Fibroblast of lung (primary cell): ENCODE measurements at regions not wholly inside any gene's neighbourhood (a gene's known extent, or its start where the extent isn't known, plus 50 kb on each side); places are given as distances from the start of the nearest gene placed in this dataset.

ENCODE experiments used
- DNase-seq, 2 donors: peaks; one replicate each; pipeline versions ENCODE4 v3.0.0 to v3.0.0-alpha.2; 2010; ENCODE audit warnings: low read depth in 2 of 2
- H2AFZ ChIP-seq: 2 replicates; pipeline ENCODE4 v1.5.1; 2012; ENCODE audit warnings: low read length, control low read depth, inconsistent platforms
- H3K27ac ChIP-seq: 2 replicates; pipeline ENCODE4 v1.5.1; 2011; ENCODE audit warnings: low read length, control low read depth; ENCODE audit not compliant: insufficient read depth
- H3K27me3 ChIP-seq: 2 replicates; pipeline ENCODE4 v1.5.1; 2011; ENCODE audit warnings: mild to moderate bottlenecking, low read length; ENCODE audit not compliant: control insufficient read depth, insufficient read depth
- H3K36me3 ChIP-seq: 2 replicates; pipeline ENCODE4 v1.5.1; 2011; ENCODE audit warnings: low read length; ENCODE audit not compliant: control insufficient read depth, insufficient read depth
- H3K4me1 ChIP-seq: 2 replicates; pipeline ENCODE4 v1.5.1; 2011; ENCODE audit warnings: low read length; ENCODE audit not compliant: control insufficient read depth, insufficient read depth; ENCODE audit errors: extremely low read depth
- H3K4me2 ChIP-seq: 2 replicates; pipeline ENCODE4 v1.5.1; 2011; ENCODE audit warnings: low read length, control low read depth; ENCODE audit not compliant: insufficient read depth; ENCODE audit errors: extremely low read depth
- H3K4me3 ChIP-seq, 4 experiments: fragments of 200-600 bp in 1 of 4; sonication (generic) in 1 of 4; replicated peaks in 1 of 4; 2 replicates each; pipeline ENCODE4 v1.5.1; 2011 to 2016; ENCODE audit warnings: low read length in 4 of 4, low read depth in 3 of 4, mild to moderate bottlenecking in 3 of 4, control low read depth in 2 of 4, inconsistent platforms in 1 of 4, mixed read lengths in 1 of 4; ENCODE audit not compliant: insufficient read depth in 1 of 4; ENCODE audit errors: control extremely low read depth in 1 of 4
- H3K79me2 ChIP-seq: 2 replicates; pipeline ENCODE4 v1.5.1; 2012; ENCODE audit warnings: mild to moderate bottlenecking, low read length, inconsistent platforms; ENCODE audit not compliant: control insufficient read depth, insufficient read depth
- H3K9ac ChIP-seq: 2 replicates; pipeline ENCODE4 v1.5.1; 2011; ENCODE audit warnings: mild to moderate bottlenecking, low read length, control low read depth; ENCODE audit not compliant: insufficient read depth
- H3K9me3 ChIP-seq: 2 replicates; pipeline ENCODE4 v1.5.1; 2012; ENCODE audit warnings: low read depth, low read length; ENCODE audit not compliant: control insufficient read depth, insufficient read depth
- H4K20me1 ChIP-seq: 2 replicates; pipeline ENCODE4 v1.5.1; 2011; ENCODE audit warnings: low read length; ENCODE audit not compliant: control insufficient read depth, insufficient read depth; ENCODE audit errors: extremely low read depth
- EZH2 ChIP-seq: IDR thresholded peaks from 2 replicates; pipeline ENCODE4 v1.5.1; 2012; ENCODE audit warnings: low read length, control low read depth, mild to moderate bottlenecking; ENCODE audit errors: missing control alignments
- TF ChIP-seq, protein P1 (sequence below), 2 donors: IDR thresholded peaks in 1 of 2; conservative IDR thresholded peaks in 1 of 2; 1 replicate in 1 of 2; 2 replicates in 1 of 2; pipeline ENCODE4 v1.5.1; 2011 to 2012; ENCODE audit warnings: low read length in 2 of 2, control low read depth in 1 of 2, inconsistent platforms in 1 of 2, low read depth in 1 of 2, mild to moderate bottlenecking in 1 of 2

DNA sequence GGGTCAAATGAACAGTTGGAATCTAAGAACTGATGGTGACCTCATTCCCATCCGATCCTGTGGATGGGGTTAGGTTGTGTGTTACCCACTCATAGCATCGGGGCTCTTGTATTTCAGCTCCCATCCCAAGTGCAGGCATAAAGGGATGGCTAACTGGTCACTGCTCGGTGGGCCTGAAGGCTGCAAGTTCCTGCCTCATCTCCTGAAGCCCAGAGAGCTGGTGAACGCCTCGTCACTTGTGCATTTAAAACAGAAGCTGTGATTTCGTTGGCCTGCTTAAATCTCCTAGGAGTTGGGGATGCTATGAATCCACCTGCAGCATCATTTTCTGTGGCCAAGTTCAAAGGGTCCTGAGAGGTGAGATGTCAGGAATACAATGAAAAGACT, 477.0 kb downstream of the TBC1D22A start:
- Histone ChIP-seq H3K4me2 (no peak overlapping the region), H3K9ac (no peak overlapping the region), H3K36me3 (no peaks in the 10 kb centered on the region), H3K27ac (no peak overlapping the region), H3K4me3 (no peak overlapping the region), H3K27me3 (no peaks in the 10 kb centered on the region), H3K79me2 (no peaks in the 10 kb centered on the region), H2AFZ (no peak overlapping the region), H3K9me3 (no peaks in the 10 kb centered on the region), H3K4me1 (no peaks in the 10 kb centered on the region), H4K20me1 (no peaks in the 10 kb centered on the region)
- DNase-seq: no peak
- no peak for TF ChIP-seq EZH2
- TF ChIP-seq, protein P1, sequence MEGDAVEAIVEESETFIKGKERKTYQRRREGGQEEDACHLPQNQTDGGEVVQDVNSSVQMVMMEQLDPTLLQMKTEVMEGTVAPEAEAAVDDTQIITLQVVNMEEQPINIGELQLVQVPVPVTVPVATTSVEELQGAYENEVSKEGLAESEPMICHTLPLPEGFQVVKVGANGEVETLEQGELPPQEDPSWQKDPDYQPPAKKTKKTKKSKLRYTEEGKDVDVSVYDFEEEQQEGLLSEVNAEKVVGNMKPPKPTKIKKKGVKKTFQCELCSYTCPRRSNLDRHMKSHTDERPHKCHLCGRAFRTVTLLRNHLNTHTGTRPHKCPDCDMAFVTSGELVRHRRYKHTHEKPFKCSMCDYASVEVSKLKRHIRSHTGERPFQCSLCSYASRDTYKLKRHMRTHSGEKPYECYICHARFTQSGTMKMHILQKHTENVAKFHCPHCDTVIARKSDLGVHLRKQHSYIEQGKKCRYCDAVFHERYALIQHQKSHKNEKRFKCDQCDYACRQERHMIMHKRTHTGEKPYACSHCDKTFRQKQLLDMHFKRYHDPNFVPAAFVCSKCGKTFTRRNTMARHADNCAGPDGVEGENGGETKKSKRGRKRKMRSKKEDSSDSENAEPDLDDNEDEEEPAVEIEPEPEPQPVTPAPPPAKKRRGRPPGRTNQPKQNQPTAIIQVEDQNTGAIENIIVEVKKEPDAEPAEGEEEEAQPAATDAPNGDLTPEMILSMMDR (conservative IDR thresholded peaks at IDR 0.05 in 1 of 2, IDR thresholded peaks at IDR 0.05 in 1 of 2; ENCODE audit: low read depth in 1 of 2, low read length in 2 of 2): no peak

DNA sequence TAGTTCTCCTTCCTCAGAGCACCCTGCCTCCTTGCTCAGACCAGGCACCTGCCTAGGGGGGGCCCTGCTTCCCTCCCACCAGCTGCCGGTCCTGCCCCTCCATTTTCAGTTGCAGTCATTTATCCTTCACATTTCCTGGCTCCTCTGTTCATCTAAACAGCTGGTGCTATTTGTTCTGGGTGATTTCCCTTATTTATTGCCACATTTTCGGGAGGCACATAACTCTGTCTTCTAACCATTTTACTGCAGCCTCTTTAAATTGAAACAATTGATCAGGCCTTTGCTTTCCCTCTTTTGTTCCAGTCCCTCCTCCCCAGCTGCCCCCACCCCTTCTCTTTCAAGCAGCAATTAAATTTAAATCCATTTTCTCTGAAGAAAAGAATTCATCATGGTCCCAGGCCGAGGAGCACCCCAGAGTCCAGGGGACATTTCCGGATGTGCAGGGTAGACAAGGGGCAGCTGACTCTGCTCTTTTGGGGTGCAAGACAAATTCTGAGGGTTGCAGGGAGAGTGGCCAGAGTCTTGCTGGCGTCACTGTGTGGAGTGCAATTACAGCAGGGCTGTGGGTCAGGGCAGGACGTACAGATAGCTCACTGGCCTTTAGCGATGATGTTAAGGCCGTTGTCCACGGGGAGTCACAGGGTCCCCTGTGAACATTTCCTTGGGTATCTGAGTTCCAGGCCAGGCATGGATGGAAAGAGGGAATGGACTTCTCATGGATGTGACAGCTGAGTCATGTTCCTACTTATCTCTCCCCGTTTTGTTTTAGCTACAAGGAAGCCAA, 476.4 kb downstream of the TBC1D22A start:
- H3K4me2 ChIP-seq: no peak overlapping the region
- H3K36me3 ChIP-seq: no peaks in the 10 kb centered on the region
- H3K9me3 ChIP-seq: no peaks in the 10 kb centered on the region
- no peaks in the 10 kb centered on the region for H3K79me2 ChIP-seq
- H3K27me3 ChIP-seq: no peaks in the 10 kb centered on the region
- no peak overlapping the region for H2AFZ ChIP-seq
- no peak overlapping the region for H3K9ac ChIP-seq
- TF ChIP-seq, protein P1 (conservative IDR thresholded peaks at IDR 0.05 in 1 of 2, IDR thresholded peaks at IDR 0.05 in 1 of 2; ENCODE audit: low read depth in 1 of 2, low read length in 2 of 2): no peak
- no peak for TF ChIP-seq EZH2
- DNase-seq: peak in 1 of 2 donors; percentile 28
- H3K27ac ChIP-seq: no peak overlapping the region
- H3K4me1 ChIP-seq: no peaks in the 10 kb centered on the region
- no peak overlapping the region for H3K4me3 ChIP-seq
- H4K20me1 ChIP-seq: no peaks in the 10 kb centered on the region

DNA sequence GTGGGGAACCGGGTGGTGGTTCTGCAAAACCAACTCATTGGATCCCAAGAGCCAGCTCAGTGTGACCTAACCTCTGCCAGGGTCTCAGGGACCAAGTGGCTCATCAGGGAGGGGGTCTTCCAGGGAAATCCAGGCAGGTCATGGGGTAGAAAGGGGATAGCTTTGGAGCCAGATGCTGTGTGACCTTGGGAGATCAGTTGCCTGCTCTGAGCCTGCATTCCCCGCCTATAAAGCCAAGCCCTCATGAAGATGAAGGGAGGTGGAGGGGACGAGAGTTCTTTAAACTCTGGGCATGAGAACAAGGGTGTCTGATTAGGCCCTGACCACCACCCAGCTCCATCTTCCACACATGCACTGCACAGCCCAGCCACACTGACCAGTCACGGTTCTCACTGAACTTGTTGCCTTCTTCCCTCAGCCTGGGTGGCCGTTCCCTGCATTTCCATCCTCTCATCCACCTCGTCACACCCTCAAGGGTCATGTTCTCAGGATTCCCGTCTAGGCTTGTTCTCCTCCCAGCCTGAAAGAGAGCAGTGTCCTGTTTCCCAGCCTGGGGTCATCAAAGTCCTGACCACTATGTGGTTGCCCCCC, 475.5 kb downstream of the TBC1D22A start:
- no peak overlapping the region for H3K4me2 ChIP-seq
- no peak overlapping the region for H3K4me3 ChIP-seq
- DNase-seq: no peak
- H4K20me1 ChIP-seq: no peaks in the 10 kb centered on the region
- H3K27me3 ChIP-seq: no peaks in the 10 kb centered on the region
- H3K9ac ChIP-seq: no peak overlapping the region
- H2AFZ ChIP-seq: no peak overlapping the region
- H3K36me3 ChIP-seq: no peaks in the 10 kb centered on the region
- H3K9me3 ChIP-seq: no peaks in the 10 kb centered on the region
- H3K79me2 ChIP-seq: no peaks in the 10 kb centered on the region
- H3K4me1 ChIP-seq: no peaks in the 10 kb centered on the region
- TF ChIP-seq, protein P1 (conservative IDR thresholded peaks at IDR 0.05 in 1 of 2, IDR thresholded peaks at IDR 0.05 in 1 of 2; ENCODE audit: low read depth in 1 of 2, low read length in 2 of 2): no peak
- no peak for TF ChIP-seq EZH2
- H3K27ac ChIP-seq: no peak overlapping the region
